ENCODE measurements at regions not wholly inside any gene's neighbourhood (a gene's known extent, or its start where the extent isn't known, plus 50 kb on each side); places are given as distances from the start of the nearest gene placed in this dataset.

DNA sequence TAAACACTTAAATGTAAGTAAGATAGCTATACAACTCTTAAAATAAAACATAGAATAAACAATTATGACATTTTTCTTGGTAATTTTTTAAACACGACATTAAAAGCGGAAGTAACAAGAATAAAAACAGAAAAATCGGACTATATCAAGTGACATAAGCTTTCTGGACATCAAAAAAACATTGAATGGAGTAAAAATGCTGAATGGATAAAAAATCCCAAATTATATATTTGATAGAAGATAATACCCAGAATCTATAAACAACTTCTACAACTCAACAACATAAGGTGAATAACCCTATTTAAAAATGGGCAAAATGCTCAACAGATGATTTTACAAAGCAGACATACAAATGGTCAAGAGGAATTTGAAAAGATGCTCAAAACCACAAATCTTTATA, 1866.5 kb downstream of the TP53TG3F start:
- TF ChIP-seq, protein P1, sequence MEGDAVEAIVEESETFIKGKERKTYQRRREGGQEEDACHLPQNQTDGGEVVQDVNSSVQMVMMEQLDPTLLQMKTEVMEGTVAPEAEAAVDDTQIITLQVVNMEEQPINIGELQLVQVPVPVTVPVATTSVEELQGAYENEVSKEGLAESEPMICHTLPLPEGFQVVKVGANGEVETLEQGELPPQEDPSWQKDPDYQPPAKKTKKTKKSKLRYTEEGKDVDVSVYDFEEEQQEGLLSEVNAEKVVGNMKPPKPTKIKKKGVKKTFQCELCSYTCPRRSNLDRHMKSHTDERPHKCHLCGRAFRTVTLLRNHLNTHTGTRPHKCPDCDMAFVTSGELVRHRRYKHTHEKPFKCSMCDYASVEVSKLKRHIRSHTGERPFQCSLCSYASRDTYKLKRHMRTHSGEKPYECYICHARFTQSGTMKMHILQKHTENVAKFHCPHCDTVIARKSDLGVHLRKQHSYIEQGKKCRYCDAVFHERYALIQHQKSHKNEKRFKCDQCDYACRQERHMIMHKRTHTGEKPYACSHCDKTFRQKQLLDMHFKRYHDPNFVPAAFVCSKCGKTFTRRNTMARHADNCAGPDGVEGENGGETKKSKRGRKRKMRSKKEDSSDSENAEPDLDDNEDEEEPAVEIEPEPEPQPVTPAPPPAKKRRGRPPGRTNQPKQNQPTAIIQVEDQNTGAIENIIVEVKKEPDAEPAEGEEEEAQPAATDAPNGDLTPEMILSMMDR (conservative IDR thresholded peaks at IDR 0.05), result no peak
- H3K27ac ChIP-seq, result no peak overlapping the region

DNA sequence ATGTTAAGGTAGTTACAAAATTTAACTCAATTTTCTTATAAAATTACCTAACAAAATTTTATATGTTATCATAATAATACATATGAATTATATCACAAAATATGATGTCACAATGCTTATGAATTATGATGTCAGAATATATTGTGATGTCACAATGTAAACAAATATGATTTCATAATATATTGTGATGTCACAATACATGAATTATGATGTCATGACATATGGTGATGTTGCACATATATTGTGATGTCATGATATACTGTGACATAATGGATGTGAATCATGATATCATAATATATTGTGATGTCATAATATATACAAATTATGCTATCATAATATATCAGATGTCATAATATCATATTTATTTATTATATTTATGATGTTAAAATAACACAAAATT, 1879.9 kb downstream of the TP53TG3F start:
- TF ChIP-seq, protein P1 (conservative IDR thresholded peaks at IDR 0.05), result no peak
- no peak overlapping the region for H3K27ac ChIP-seq

DNA sequence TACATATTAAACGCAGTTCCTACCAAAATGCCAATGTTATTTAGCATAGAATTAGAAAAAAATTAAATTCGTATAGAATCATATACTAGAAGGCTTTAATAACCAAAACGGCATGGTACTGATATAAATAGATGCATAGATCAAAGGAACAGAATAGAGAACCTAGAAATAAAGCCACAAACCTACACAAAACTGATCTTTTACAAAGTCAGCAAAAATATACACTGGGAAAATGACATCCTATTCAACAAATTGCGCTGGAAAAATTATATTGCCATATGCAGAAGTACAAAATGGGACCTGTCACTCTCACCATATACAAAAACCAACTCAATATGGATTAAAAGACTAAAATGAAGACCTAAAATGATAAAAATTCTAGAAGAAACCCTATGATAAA, 1882.6 kb downstream of the TP53TG3F start:
- no peak overlapping the region for H3K27ac ChIP-seq
- TF ChIP-seq, protein P1 (conservative IDR thresholded peaks at IDR 0.05), result no peak

DNA sequence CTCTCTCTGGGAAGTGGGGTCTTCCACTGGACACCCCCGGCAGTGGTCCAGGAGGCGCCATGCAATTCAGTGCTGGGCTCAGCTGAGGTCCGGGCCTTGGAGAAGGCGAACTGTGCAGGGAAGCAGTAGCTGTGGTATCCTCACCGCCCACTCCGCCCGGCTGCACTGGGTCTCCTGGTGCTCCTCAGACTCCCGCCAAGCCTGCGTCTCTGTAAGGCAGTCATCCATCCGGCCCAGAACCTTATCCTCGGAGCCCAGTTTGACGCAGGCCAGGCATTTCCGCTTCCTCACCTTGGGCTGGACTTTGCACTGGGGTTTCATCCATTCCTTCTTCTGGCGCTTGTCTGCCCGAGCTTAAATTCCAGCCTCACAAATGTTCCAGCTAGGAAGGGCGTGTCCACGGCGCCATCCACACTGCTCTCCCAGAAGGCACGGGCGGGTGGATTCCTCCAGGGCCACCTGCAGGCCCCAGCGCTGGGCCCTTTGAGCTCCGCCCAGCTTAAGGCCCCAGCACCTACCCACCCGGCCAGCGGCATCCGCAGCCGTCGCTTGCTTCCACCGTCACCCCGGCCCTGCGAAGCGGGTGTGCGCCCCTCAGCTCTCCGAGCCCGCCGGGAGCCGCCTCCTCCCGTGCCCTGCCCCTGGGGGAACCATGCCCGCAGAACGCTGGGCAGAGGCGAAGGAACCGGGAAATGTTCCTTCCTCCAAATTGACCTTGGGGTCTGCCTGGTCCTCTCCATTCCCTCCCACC, 1884.8 kb downstream of the TP53TG3F start:
- TF ChIP-seq, protein P1 (conservative IDR thresholded peaks at IDR 0.05), result no peak
- H3K27ac ChIP-seq, result no peak overlapping the region

DNA sequence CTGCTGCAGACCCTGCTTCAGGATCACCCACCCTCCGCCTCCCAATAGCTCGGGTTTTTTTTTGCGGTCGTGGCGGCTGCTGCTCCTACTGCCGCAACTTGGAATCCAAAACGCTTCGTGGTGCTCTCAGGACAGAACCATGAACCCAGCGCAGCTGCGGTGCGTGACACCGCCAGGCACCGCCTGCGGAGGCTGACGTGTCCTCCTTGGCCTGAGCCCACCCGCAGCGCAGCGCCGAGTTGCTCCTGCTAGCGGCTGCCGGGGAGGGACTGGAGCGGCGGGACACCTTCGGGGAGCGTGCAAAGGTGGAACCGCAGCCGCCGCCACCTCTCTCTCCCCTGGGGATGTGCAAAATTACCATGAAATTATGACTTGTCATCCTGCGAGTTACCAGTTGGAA, 1893.0 kb downstream of the TP53TG3F start:
- TF ChIP-seq, protein P1 (conservative IDR thresholded peaks at IDR 0.05), result no peak
- no peak overlapping the region for H3K27ac ChIP-seq

DNA sequence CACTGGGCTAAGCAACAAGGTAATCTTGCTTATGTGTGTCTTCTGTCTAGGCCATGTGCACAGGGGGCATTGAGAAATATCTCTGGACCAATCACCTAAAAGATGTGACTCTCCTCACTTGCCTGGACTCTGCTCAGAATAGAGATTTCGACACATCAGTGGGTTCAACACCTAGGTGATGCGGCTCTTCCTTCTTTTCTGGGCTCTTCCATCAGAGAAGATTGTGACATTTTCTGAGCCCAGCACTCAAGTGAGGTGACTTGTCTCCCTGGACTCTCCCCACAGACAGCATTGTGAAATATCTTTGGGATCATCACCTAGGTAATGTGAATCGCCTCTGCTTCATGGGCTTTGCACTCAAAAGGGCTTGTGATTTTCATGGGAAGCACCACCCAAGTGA, 1904.1 kb downstream of the TP53TG3F start:
- H3K27ac ChIP-seq, result no peak overlapping the region
- TF ChIP-seq, protein P1 (conservative IDR thresholded peaks at IDR 0.05), result no peak

DNA sequence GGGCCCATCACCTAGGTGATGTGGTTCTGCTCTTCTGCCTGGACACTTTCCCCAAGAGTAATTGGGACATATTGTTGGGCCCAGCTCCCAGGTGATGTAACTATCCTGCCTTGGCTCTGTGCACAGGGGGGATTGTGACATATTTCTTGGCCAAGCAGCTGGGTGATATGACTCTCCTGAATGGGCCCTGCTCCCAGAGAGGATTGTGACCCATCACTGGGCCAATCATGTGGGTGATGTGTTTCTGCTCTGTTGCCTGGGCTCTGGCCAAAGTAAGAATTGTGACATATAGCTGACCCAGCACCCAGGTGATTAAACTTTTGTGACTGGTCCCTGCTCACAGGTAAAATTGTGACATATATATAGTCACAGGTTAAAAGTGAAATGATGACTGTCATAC, 1904.9 kb downstream of the TP53TG3F start:
- TF ChIP-seq, protein P1 (conservative IDR thresholded peaks at IDR 0.05), result no peak
- no peak overlapping the region for H3K27ac ChIP-seq

All from VCaP (cell line).